ENCODE measurements at regions not wholly inside any gene's neighbourhood (a gene's known extent, or its start where the extent isn't known, plus 50 kb on each side); places are given as distances from the start of the nearest gene placed in this dataset.
"Not testable (repeated sequence)": the region's sequence is repeated elsewhere in the genome, so short reads cannot be mapped to it uniquely, and the experiment has no call there.

GRCh38 chr1:96588416-96588995 lies 133.1 kb upstream of the PTBP2 start:
- no peaks in the 10 kb centered on the region for H3K79me2 ChIP-seq (ENCODE audit: insufficient read depth, low read length)
- no peaks in the 10 kb centered on the region for H3K27me3 ChIP-seq (ENCODE audit: control insufficient read depth in 2 of 2, insufficient read depth in 2 of 2, low read length in 2 of 2)
- intact Hi-C loops (cut with micrococcal nuclease) = no loop called here
- WGBS (ENCODE audit: insufficient coverage) = no CpG with 5 or more reads among the region's 1 CpG
- H3K4me3 ChIP-seq (replicated peaks in 1 of 3; ENCODE audit: low read depth in 2 of 3, low read length in 3 of 3) = no peak overlapping the region
- Mint-ChIP-seq H3K36me3 (no peaks in the 10 kb centered on the region), H3K9me3 (peaks cover 0 to 7% (median 4%) of the 10 kb centered on the region in 7 donors), H3K4me1 (no peaks in the 10 kb centered on the region), H3K27ac (no peak overlapping the region), H3K27me3 (ENCODE audit: low read depth in 3 of 3) (peaks cover 0 to 3% (median 2%) of the 10 kb centered on the region in 3 donors), H3K4me3 (no peak overlapping the region)
- no peaks in the 10 kb centered on the region for H3K4me1 ChIP-seq (ENCODE audit: control insufficient read depth in 1 of 2, insufficient read depth in 2 of 2, low read length in 2 of 2)
- DNase-seq = no peak
- no peak overlapping the region for H3K9ac ChIP-seq (ENCODE audit: insufficient read depth, low read length, poor library complexity, severe bottlenecking)
- no peak overlapping the region for H2AFZ ChIP-seq (ENCODE audit: insufficient read depth, low read depth, low read length, poor library complexity, severe bottlenecking)
- H3K4me2 ChIP-seq (replicated peaks; ENCODE audit: extremely low read depth, low read length, poor library complexity, severe bottlenecking) = no peak overlapping the region
- H3K36me3 ChIP-seq (replicated peaks in 1 of 2; ENCODE audit: control insufficient read depth in 1 of 2, insufficient read depth in 2 of 2, low read length in 2 of 2) = no peaks in the 10 kb centered on the region
- no peaks in the 10 kb centered on the region for H4K20me1 ChIP-seq (ENCODE audit: insufficient read depth, low read length)
- H3K27ac ChIP-seq (ENCODE audit: low read depth in 1 of 2, low read length in 2 of 2) = no peak overlapping the region
- no peak for TF ChIP-seq CTCF (IDR thresholded peaks at IDR 0.05)
- no peaks in the 10 kb centered on the region for H3K9me3 ChIP-seq (replicated peaks in 1 of 2; ENCODE audit: control insufficient read depth in 1 of 2, insufficient read depth in 1 of 2, low read length in 2 of 2)

- H3K9ac ChIP-seq (ENCODE audit: insufficient read depth, low read length, poor library complexity, severe bottlenecking); H3K4me2 ChIP-seq (replicated peaks; ENCODE audit: extremely low read depth, low read length, poor library complexity, severe bottlenecking); H3K79me2 ChIP-seq (ENCODE audit: insufficient read depth, low read length); H3K36me3 Mint-ChIP-seq; H2AFZ ChIP-seq (ENCODE audit: insufficient read depth, low read depth, low read length, poor library complexity, severe bottlenecking); H3K27me3 Mint-ChIP-seq (ENCODE audit: low read depth in 3 of 3); H3K27ac Mint-ChIP-seq; H3K27ac ChIP-seq (ENCODE audit: low read depth in 1 of 2, low read length in 2 of 2); H3K4me3 Mint-ChIP-seq; H3K4me1 Mint-ChIP-seq; H3K4me3 ChIP-seq (replicated peaks in 1 of 3; ENCODE audit: low read depth in 2 of 3, low read length in 3 of 3); H3K9me3 Mint-ChIP-seq; H4K20me1 ChIP-seq (ENCODE audit: insufficient read depth, low read length); H3K36me3 ChIP-seq (replicated peaks in 1 of 2; ENCODE audit: control insufficient read depth in 1 of 2, insufficient read depth in 2 of 2, low read length in 2 of 2); H3K4me1 ChIP-seq (ENCODE audit: control insufficient read depth in 1 of 2, insufficient read depth in 2 of 2, low read length in 2 of 2); H3K9me3 ChIP-seq (replicated peaks in 1 of 2; ENCODE audit: control insufficient read depth in 1 of 2, insufficient read depth in 1 of 2, low read length in 2 of 2); DNase-seq; H3K27me3 ChIP-seq (ENCODE audit: control insufficient read depth in 2 of 2, insufficient read depth in 2 of 2, low read length in 2 of 2); intact Hi-C loops (cut with micrococcal nuclease): not testable (repeated sequence)
- 88% methylated on average over 1 of the region's 2 CpGs for WGBS (ENCODE audit: insufficient coverage)
Observed at GRCh38 chr1:96595530-96595929, 126.1 kb upstream of the PTBP2 start.

All from CD14-positive monocyte (primary cell).